Osteoblast (primary cell): ENCODE measurements at regions not wholly inside any gene's neighbourhood (a gene's known extent, or its start where the extent isn't known, plus 50 kb on each side); places are given as distances from the start of the nearest gene placed in this dataset.
"Not testable (repeated sequence)": the region's sequence is repeated elsewhere in the genome, so short reads cannot be mapped to it uniquely, and the experiment has no call there.

Experiments
- DNase-seq: peaks from one replicate; pipeline ENCODE4 v3.0.0; 2011; ENCODE audit warnings: low spot score, mixed read lengths; ENCODE audit not compliant: insufficient read length; ENCODE audit errors: missing footprints
- H2AFZ ChIP-seq: 2 replicates; pipeline ENCODE4 v1.6.0; 2011; ENCODE audit warnings: mild to moderate bottlenecking, low read length
- H3K27ac ChIP-seq: 2 replicates; pipeline ENCODE4 v1.5.1; 2011; ENCODE audit warnings: mild to moderate bottlenecking, low read depth, low read length, moderate library complexity
- H3K27me3 ChIP-seq: 2 replicates; pipeline ENCODE4 v1.6.0; 2012; ENCODE audit warnings: mild to moderate bottlenecking, control low read depth, inconsistent platforms, low read length, moderate library complexity; ENCODE audit not compliant: insufficient read depth
- H3K36me3 ChIP-seq: 2 replicates; pipeline ENCODE4 v1.5.1; 2011; ENCODE audit warnings: mild to moderate bottlenecking, low read length, control low read depth, moderate library complexity; ENCODE audit not compliant: insufficient read depth
- H3K4me1 ChIP-seq: 2 replicates; pipeline ENCODE4 v1.5.1; 2011; ENCODE audit warnings: mild to moderate bottlenecking, low read length, control low read depth, moderate library complexity; ENCODE audit not compliant: insufficient read depth
- H3K4me2 ChIP-seq: 2 replicates; pipeline ENCODE4 v1.6.0; 2011; ENCODE audit warnings: mild to moderate bottlenecking, low read length; ENCODE audit not compliant: insufficient read depth
- H3K4me3 ChIP-seq: fragments of 200-600 bp; sonication (generic); 3 replicates; pipeline ENCODE4 v1.5.1; 2012; ENCODE audit warnings: mild to moderate bottlenecking, low read length, inconsistent platforms; ENCODE audit not compliant: insufficient read depth
- H3K79me2 ChIP-seq: 2 replicates; pipeline ENCODE4 v1.6.0; 2012; ENCODE audit warnings: mild to moderate bottlenecking, low read length, control low read depth, inconsistent platforms; ENCODE audit not compliant: insufficient read depth
- H3K9me3 ChIP-seq: 2 replicates; pipeline ENCODE4 v1.5.1; 2011; ENCODE audit warnings: low read depth, low read length, control low read depth
- H4K20me1 ChIP-seq: 2 replicates; pipeline ENCODE4 v1.6.0; 2012; ENCODE audit warnings: mild to moderate bottlenecking, low read length, control low read depth; ENCODE audit not compliant: insufficient read depth
- TF ChIP-seq, protein P1 (sequence below): IDR thresholded peaks from 2 replicates; pipeline ENCODE4 v1.5.1; 2011; ENCODE audit warnings: mild to moderate bottlenecking, low read depth, low read length, moderate library complexity; ENCODE audit errors: extremely low read depth

DNA sequence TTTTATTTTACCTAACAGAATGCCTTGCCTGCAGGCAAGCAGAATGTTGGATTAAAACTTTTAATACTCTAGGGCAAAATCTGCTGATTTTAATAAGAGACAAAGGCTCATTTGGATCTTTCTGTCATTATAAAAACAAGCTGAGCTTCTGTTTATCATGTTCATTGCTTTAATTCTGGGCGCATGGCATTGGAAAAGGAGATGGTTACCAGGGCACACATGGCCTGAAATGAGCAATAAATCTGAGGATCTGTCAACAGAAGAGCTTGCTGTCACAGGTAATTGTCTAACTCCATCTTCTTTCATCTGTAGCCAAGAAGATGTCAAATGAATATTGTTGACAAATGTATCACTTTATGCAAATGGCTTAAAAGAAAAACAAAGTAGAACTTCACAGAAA lies 439.6 kb downstream of the DOK5 start:
- Histone ChIP-seq H3K4me1 (no peaks in the 10 kb centered on the region), H2AFZ (no peak overlapping the region), H3K9me3 (peaks cover 2% of the 10 kb centered on the region), H3K79me2 (no peaks in the 10 kb centered on the region), H3K27ac (no peak overlapping the region), H3K4me2 (no peak overlapping the region), H3K36me3 (no peaks in the 10 kb centered on the region), H4K20me1 (no peaks in the 10 kb centered on the region), H3K4me3 (no peak overlapping the region), H3K27me3 (no peaks in the 10 kb centered on the region)
- TF ChIP-seq, protein P1, sequence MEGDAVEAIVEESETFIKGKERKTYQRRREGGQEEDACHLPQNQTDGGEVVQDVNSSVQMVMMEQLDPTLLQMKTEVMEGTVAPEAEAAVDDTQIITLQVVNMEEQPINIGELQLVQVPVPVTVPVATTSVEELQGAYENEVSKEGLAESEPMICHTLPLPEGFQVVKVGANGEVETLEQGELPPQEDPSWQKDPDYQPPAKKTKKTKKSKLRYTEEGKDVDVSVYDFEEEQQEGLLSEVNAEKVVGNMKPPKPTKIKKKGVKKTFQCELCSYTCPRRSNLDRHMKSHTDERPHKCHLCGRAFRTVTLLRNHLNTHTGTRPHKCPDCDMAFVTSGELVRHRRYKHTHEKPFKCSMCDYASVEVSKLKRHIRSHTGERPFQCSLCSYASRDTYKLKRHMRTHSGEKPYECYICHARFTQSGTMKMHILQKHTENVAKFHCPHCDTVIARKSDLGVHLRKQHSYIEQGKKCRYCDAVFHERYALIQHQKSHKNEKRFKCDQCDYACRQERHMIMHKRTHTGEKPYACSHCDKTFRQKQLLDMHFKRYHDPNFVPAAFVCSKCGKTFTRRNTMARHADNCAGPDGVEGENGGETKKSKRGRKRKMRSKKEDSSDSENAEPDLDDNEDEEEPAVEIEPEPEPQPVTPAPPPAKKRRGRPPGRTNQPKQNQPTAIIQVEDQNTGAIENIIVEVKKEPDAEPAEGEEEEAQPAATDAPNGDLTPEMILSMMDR: no peak
- DNase-seq: no peak

DNA sequence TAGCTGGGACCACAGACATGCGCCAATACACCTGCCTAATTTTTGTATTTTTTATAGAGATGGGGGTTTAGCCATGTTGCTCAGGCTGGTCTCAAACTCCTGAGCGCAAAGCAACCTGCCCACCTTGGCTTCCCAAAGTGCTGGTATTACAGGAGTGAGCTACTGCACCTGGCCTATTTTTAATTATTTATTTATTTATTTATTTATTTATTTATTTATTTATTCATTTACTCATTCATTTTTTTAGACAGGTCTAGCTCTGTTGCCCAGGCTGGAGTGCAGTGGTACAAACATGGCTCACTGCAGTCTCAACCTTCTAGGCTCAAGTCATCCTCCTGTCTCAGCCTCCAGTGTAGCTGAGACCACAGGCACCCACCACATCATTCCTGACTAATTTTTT lies 434.3 kb downstream of the DOK5 start:
- no peaks in the 10 kb centered on the region for H3K27me3 ChIP-seq
- no peaks in the 10 kb centered on the region for H3K36me3 ChIP-seq
- H3K27ac ChIP-seq: no peak overlapping the region
- no peak overlapping the region for H3K4me2 ChIP-seq
- no peak overlapping the region for H2AFZ ChIP-seq
- no peaks in the 10 kb centered on the region for H4K20me1 ChIP-seq
- H3K4me1 ChIP-seq: no peaks in the 10 kb centered on the region
- TF ChIP-seq, protein P1: no peak
- peaks cover 2% of the 10 kb centered on the region for H3K9me3 ChIP-seq
- H3K4me3 ChIP-seq: no peak overlapping the region
- H3K79me2 ChIP-seq: no peaks in the 10 kb centered on the region
- no peak for DNase-seq

DNA sequence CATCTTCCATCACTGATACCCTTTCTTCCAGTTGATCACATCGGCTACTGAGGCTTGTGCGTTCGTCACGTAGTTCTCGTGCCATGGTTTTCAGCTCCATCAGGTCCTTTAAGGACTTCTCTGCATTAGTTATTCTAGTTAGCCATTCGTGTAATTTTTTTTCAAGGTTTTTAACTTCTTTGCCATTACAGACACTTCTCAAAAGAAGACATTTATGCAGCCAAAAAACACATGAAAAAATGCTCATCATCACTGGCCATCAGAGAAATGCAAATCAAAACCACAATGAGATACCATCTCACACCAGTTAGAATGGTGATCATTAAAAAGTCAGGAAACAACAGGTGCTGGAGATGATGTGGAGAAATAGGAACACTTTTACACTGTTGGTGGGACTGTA lies 430.7 kb downstream of the DOK5 start:
- H3K79me2 ChIP-seq, H3K4me3 ChIP-seq, H3K4me2 ChIP-seq, H3K4me1 ChIP-seq, H3K27me3 ChIP-seq, H2AFZ ChIP-seq, H4K20me1 ChIP-seq, H3K9me3 ChIP-seq, H3K36me3 ChIP-seq, DNase-seq, H3K27ac ChIP-seq: not testable (repeated sequence)

DNA sequence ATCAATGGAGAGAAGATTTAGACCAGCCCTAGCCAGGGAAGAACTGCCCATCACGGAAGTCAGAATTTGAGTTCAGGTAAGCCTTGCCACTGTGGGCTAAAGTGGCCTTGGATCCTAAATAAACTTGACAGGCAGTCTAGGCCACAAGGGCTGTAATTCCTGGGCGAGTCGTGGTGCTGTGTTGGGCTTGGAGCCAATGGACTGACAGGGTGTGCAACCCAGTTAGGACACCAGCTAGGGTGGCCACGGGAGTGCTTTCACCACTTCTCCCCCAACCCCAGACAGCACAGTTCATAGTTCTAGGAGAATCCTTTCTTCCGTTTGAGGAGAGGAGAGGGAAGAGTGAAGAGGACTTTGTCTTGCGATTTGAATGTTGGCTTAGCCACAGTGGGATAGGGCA lies 422.4 kb downstream of the DOK5 start:
- no peak overlapping the region for H3K27ac ChIP-seq
- H3K4me2 ChIP-seq: no peak overlapping the region
- no peaks in the 10 kb centered on the region for H3K4me1 ChIP-seq
- DNase-seq: no peak
- no peaks in the 10 kb centered on the region for H3K79me2 ChIP-seq
- H4K20me1 ChIP-seq: no peaks in the 10 kb centered on the region
- H3K27me3 ChIP-seq: no peaks in the 10 kb centered on the region
- TF ChIP-seq, protein P1: no peak
- H3K4me3 ChIP-seq: no peak overlapping the region
- H3K36me3 ChIP-seq: no peaks in the 10 kb centered on the region
- H2AFZ ChIP-seq: no peak overlapping the region
- H3K9me3 ChIP-seq: peaks cover 4% of the 10 kb centered on the region

DNA sequence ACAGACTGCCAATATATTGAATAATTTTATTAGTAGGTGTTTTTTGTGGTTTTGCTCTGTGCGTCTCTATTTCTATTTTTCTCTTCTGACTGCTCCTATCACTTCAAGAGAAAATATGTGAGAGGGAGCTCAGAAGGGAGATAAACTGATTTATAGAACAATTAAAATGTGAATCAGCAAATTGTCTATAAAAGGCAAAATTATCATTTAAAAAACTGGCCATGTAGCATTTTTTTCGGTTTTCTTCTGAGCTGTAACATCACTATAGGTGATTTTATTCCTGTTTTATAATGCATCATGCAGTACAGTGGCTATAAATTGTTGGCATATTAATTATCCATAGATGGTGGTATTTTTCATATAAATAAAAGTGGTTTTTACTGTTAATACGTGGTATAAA lies 416.5 kb downstream of the DOK5 start:
- H3K4me1 ChIP-seq: no peaks in the 10 kb centered on the region
- H3K27me3 ChIP-seq: no peaks in the 10 kb centered on the region
- no peaks in the 10 kb centered on the region for H3K36me3 ChIP-seq
- DNase-seq: no peak
- TF ChIP-seq, protein P1: no peak
- no peak overlapping the region for H3K27ac ChIP-seq
- no peak overlapping the region for H3K4me3 ChIP-seq
- no peak overlapping the region for H3K4me2 ChIP-seq
- H3K79me2 ChIP-seq: no peaks in the 10 kb centered on the region
- peaks cover 4% of the 10 kb centered on the region for H3K9me3 ChIP-seq
- no peaks in the 10 kb centered on the region for H4K20me1 ChIP-seq
- H2AFZ ChIP-seq: no peak overlapping the region
